GM18870 (cell line): ENCODE measurements at regions not wholly inside any gene's neighbourhood (a gene's known extent, or its start where the extent isn't known, plus 50 kb on each side); places are given as distances from the start of the nearest gene placed in this dataset.

Experiments
- ATAC-seq: cut with Tn5 transposase; IDR thresholded peaks from one replicate; pipeline ENCODE4 v1.9.1; 2021; ENCODE audit warnings: moderate library complexity; ENCODE audit not compliant: unreplicated experiment

GRCh38 chr3:117063930-117064329, 354.4 kb downstream of the TUSC7 start:
- ATAC-seq, result no peak

- ATAC-seq, result no peak
Observed at GRCh38 chr3:117068301-117068700, 358.7 kb downstream of the TUSC7 start.

- ATAC-seq, result no peak
Observed at GRCh38 chr3:117074826-117075225, 365.2 kb downstream of the TUSC7 start.

GRCh38 chr3:117079997-117080396, 370.4 kb downstream of the TUSC7 start:
- no peak for ATAC-seq

- no peak for ATAC-seq
Observed at GRCh38 chr3:117080872-117081271, 371.3 kb downstream of the TUSC7 start.

GRCh38 chr3:117084277-117084676, 374.7 kb downstream of the TUSC7 start:
- ATAC-seq, result no peak

- ATAC-seq, result no peak
Observed at GRCh38 chr3:117084739-117085270, 375.2 kb downstream of the TUSC7 start.

- no peak for ATAC-seq
Observed at GRCh38 chr3:117091676-117092075, 382.1 kb downstream of the TUSC7 start.

GRCh38 chr3:117096549-117096948, 387.0 kb downstream of the TUSC7 start:
- ATAC-seq, result no peak

- no peak for ATAC-seq
Observed at GRCh38 chr3:117097351-117097750, 387.8 kb downstream of the TUSC7 start.

GRCh38 chr3:117101697-117102096, 392.1 kb downstream of the TUSC7 start:
- no peak for ATAC-seq

- ATAC-seq, result no peak
Observed at GRCh38 chr3:117102426-117102825, 392.8 kb downstream of the TUSC7 start.

GRCh38 chr3:117103675-117104074, 394.1 kb downstream of the TUSC7 start:
- no peak for ATAC-seq

GRCh38 chr3:117104381-117104780, 394.8 kb downstream of the TUSC7 start:
- no peak for ATAC-seq

GRCh38 chr3:117104792-117105191, 395.2 kb downstream of the TUSC7 start:
- no peak for ATAC-seq

- no peak for ATAC-seq
Observed at GRCh38 chr3:117105686-117106085, 396.1 kb downstream of the TUSC7 start.

GRCh38 chr3:117106396-117106795, 396.8 kb downstream of the TUSC7 start:
- ATAC-seq, result no peak

- no peak for ATAC-seq
Observed at GRCh38 chr3:117107946-117108345, 398.4 kb downstream of the TUSC7 start.

GRCh38 chr3:117109178-117109577, 399.6 kb downstream of the TUSC7 start:
- no peak for ATAC-seq

- ATAC-seq, result no peak
Observed at GRCh38 chr3:117114517-117115265, 405.1 kb downstream of the TUSC7 start.

- ATAC-seq, result no peak
Observed at GRCh38 chr3:117117188-117117936, 407.8 kb downstream of the TUSC7 start.

GRCh38 chr3:117118604-117119003, 409.0 kb downstream of the TUSC7 start:
- no peak for ATAC-seq
